ENCODE measurements at regions not wholly inside any gene's neighbourhood (a gene's known extent, or its start where the extent isn't known, plus 50 kb on each side); places are given as distances from the start of the nearest gene placed in this dataset.

DNA sequence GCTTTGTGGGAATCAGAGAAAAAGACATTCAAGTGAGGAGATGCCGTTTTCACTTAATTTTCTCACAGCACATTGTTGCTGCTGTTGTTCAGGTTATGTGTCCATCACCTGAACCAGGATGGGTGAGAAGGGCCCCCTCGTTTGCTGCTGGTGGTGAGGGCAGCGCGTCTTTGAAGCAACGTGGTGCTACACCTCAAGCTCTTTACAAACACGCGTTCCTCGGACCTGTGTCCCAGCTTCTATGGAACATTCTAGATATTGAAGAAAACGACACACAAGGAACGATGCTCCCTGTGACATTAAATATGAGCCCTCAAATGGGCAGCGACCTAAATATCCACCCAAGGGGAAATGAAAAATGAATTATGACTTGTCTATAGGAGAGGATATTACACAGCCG, 418.6 kb downstream of the MN1 start:
- TF ChIP-seq TAF1 (IDR thresholded peaks at IDR 0.05; ENCODE audit: borderline replicate concordance, insufficient read depth, low read length) (no peak), REST (IDR thresholded peaks at IDR 0.05; ENCODE audit: insufficient read depth in 1 of 2, low read depth in 2 of 2, low read length in 2 of 2) (no peak), POLR2AphosphoS5 (IDR thresholded peaks at IDR 0.05; ENCODE audit: low read depth, low read length) (no peak), SIN3A (IDR thresholded peaks at IDR 0.05; ENCODE audit: borderline replicate concordance, insufficient read depth, low read length) (no peak)

All from PFSK-1 (cell line).